ENCODE measurements at regions not wholly inside any gene's neighbourhood (a gene's known extent, or its start where the extent isn't known, plus 50 kb on each side); places are given as distances from the start of the nearest gene placed in this dataset.

DNA sequence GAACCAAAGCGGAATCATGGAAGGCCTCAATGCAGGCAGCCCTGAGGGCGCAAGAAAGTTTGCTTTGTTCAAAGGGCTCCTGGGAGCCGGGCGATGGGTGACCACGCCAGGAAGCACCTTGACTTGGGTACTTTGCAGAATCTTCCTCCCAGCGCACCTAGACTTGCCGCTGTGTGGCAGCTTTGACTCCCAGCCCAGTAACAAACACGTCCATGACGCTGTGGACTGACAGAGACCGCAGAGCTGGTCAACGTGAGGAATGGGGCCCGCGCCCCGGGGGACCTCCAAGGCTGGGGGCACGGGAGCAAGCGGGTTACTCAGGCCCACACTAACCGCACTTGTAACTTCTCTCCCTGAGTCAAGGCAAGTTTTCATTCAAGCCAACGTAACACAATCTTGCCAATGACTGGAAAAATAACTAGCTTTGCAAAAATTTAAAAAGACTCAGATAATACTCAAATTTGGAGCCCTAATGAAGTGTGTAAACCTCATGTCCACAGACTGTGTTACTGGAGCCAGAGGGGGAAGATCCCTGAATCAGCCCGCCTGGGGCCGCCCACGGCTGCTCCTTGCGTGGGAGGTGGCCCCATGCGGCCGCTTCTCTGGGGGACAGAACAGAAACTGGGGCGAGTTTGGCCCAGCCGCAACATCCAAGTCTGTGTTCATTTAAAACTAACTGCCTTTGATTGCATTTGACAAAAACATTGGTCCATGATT is 130.8 kb downstream of the DNAJB6 start:
- no peak for FAIRE-seq
- DNase-seq (ENCODE audit: insufficient read length): no peak
- TF ChIP-seq POLR2AphosphoS5 (IDR thresholded peaks at IDR 0.05; ENCODE audit: low read depth, low read length) (no peak), TAF1 (IDR thresholded peaks at IDR 0.05; ENCODE audit: borderline replicate concordance, low read depth, low read length) (no peak), POLR2A (IDR thresholded peaks at IDR 0.05; ENCODE audit: low read depth, low read length) (no peak)

DNA sequence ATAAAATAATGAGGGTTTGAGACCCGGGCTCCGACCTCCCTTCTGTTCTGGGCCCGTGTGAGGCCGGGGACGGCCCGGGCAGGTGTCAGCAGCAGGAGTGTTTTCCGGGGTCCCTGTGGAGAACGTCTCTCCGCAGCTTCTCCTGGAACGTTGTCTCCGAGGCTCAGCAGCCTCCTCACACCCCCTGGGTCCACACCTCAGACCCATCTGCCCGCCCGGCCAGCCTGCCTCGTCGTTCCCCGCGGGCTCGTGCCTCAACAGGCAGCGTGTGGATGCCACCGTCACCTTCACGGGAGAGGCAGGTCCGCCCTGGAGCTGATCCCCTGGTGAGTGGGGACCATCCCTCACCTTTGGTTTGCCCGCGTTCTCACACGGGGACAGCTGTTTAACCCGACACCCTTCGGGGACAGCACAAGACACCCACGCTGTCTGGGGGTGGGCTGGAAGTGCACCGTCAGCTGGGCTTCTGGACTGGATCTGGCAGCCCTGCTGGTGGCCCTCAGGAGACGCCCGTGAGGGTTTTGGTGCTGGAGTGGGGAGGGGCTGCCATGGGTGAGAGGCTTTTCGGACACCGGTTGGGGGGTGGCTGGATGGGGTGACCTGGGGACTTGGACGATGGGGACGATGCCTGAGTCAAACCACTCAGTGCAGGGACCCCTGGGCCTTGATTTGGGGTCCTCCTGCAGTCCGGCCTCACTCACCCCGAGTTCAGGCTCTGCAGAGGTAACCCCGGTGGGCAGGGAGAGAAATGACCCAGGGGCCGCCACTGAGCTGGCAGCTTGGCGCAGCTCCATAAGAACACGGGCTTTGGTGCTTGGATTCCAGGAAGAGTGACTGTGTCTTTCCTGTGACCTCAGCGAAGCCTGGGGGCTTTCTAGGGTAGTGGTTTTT is 131.7 kb downstream of the DNAJB6 start:
- TF ChIP-seq POLR2AphosphoS5 (IDR thresholded peaks at IDR 0.05; ENCODE audit: low read depth, low read length): no peak
- no peak for TF ChIP-seq POLR2A (IDR thresholded peaks at IDR 0.05; ENCODE audit: low read depth, low read length)
- no peak for TF ChIP-seq TAF1 (IDR thresholded peaks at IDR 0.05; ENCODE audit: borderline replicate concordance, low read depth, low read length)
- FAIRE-seq (no peak), DNase-seq (ENCODE audit: insufficient read length) (no peak)

DNA sequence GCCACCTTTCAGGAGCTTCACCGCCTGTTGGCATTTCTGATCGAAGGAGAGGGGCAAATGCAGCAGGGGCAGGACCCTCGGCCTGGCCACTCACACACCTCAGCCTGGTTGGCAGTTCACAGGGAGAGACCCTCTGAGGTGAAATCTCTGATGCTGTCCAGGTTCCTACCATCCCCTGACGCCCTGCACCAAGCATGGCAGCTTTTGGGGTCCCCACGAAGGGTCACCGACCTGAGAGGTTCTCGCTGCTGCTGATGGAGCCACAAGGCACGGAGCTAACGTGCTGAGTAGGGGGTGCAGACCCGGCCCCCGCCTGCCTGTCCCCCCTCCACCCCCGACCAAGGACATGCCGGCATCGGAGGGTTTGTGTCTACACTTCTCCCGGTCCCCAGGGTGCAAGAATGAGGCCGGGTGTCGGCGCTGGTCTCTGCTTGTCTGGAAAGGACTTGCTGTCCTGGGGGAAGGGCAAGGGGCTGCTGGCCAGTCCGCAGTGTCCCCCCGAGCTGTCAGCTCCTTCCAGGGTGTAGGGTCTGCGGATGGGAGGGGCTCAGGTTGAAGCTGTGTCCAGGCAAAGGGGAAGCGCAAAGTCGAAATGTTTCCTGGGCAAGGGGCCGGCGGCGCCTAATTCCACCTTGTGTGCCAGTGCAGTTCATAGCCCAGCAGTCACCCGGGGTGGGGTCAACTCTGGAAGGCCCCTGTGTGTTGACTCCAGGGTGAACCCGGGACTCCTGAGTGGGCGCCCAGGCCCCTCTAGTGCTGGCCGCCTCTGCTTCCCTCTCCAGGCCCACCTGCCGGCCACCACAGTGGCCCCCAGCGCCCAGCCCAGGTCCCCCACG is 132.6 kb downstream of the DNAJB6 start:
- TF ChIP-seq TAF1 (IDR thresholded peaks at IDR 0.05; ENCODE audit: borderline replicate concordance, low read depth, low read length): no peak
- no peak for TF ChIP-seq POLR2AphosphoS5 (IDR thresholded peaks at IDR 0.05; ENCODE audit: low read depth, low read length)
- TF ChIP-seq POLR2A (IDR thresholded peaks at IDR 0.05; ENCODE audit: low read depth, low read length): no peak
- no peak for FAIRE-seq

DNA sequence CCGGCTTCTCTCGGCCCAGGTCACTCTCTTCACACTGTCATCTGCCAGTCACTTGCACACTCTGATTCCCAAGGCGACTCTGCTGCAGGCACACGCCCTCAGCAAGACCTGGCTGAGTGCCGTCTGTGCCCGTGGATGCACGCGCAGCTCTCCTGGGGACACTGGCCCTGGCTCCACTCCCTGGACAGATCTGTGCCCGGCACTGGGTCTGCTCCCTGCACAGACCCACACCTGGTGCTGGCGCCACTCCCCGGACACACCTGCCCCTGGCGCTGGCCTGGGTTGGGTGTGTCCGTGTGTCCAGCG is 133.2 kb downstream of the DNAJB6 start:
- no peak for FAIRE-seq
- TF ChIP-seq TAF1 (IDR thresholded peaks at IDR 0.05; ENCODE audit: borderline replicate concordance, low read depth, low read length) (no peak), POLR2AphosphoS5 (IDR thresholded peaks at IDR 0.05; ENCODE audit: low read depth, low read length) (no peak), POLR2A (IDR thresholded peaks at IDR 0.05; ENCODE audit: low read depth, low read length) (no peak)
- DNase-seq (ENCODE audit: insufficient read length): no peak

More for the DNA sequence above, 132.6 kb downstream of the DNAJB6 start:
- no peak for DNase-seq (ENCODE audit: insufficient read length)

DNA sequence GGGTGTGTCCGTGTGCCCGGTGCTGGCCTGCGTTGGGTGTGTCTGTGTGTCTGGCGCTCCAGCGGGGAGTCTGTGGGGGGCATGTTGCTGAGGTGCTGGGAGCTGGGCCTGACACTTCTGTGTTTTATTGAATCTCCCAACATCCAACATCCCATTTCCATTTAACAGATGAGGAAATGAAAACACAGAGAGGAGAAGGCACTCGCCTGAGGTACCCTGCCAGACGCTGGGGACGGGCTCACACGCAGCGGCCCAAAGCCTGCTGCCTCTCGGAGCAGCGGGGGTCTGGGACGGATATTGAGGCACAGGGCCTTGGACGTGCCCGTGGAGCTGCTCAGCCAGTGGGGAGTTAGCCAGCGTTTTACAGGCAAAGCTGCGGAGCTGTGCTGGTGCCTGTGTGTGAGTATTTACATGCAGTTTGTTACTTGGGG is 133.9 kb downstream of the DNAJB6 start:
- DNase-seq (ENCODE audit: insufficient read length) (no peak), FAIRE-seq (no peak)
- TF ChIP-seq TAF1 (IDR thresholded peaks at IDR 0.05; ENCODE audit: borderline replicate concordance, low read depth, low read length): no peak
- TF ChIP-seq POLR2AphosphoS5 (IDR thresholded peaks at IDR 0.05; ENCODE audit: low read depth, low read length): no peak
- no peak for TF ChIP-seq POLR2A (IDR thresholded peaks at IDR 0.05; ENCODE audit: low read depth, low read length)

DNA sequence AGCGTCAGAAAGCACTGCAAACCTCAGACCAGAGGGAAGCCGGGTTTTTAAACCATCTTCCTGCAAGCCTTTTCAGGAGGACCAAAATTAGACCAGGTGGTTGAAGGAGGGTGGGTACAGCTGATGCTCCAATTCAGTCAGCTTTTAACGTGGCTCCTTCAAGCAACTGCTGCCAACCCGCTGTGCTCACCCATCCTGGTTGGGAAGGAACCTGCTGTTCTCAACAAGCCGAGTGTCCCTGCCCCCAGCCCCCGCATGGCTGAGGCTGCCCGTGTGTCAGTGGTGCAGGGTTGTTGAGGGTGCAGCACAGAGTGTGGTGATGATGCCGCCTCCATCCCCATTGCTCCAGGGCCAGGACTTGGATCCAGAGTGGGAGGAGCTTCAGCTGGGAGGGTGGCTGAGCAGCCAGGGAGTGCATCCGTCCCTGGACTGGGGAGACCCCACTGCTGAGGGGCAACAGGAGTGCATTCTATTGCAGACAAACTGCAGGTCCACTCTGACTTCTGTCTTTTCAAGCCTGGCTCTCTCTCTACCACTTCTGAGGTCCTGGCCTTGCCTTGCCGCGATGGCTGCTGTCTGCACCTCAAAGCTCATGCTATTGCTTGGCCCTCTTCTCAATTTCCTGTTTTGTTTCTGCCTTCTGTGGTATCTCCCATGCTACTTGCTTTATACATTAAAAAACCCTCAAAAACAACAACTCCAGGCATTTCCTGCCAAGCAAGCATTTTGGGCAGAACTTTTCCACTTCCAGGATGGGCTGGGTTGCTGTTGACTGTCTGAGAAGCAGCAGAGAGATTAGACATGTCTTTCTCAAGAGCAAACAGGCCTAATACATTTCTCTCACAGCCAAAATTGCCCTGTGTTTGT is 134.7 kb downstream of the DNAJB6 start:
- FAIRE-seq (no peak), DNase-seq (ENCODE audit: insufficient read length) (no peak)
- TF ChIP-seq TAF1 (IDR thresholded peaks at IDR 0.05; ENCODE audit: borderline replicate concordance, low read depth, low read length) (no peak), POLR2AphosphoS5 (IDR thresholded peaks at IDR 0.05; ENCODE audit: low read depth, low read length) (no peak), POLR2A (IDR thresholded peaks at IDR 0.05; ENCODE audit: low read depth, low read length) (no peak)

DNA sequence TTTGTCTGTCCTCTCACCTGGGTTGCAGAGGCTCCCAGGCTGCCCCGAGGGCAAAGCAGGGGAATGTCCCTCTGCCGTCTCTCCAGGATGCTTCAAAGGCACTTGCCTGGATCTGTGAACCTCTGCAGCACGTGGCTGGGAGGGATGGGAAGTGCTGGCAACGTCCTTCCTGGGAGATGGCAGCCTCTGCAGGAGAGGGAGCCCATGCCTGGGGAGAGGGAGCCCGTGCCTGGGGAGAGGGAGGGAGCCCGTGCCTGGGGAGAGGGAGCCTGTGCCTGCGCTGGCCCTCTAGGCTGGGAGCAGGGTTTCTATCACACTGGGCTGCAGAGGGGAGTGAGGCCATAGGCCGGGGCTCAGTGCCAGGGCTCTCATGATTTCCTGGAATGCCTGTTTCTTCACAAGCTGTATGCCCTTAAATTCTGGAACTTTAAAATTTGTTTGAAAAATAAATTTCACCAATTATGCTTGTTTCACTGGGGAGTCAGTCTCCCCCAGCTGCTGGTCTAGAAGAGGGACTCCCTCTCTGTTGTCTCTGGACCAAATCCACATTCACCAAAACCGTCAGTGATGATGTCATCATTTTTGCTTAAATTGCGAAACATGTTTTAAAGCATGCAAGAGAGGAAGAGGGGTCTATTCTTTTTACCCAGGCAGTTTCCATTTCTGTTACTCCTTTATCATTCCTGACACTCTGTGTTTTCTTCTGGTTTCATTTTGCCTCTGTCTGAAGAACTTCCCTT is 135.7 kb downstream of the DNAJB6 start:
- TF ChIP-seq POLR2A (IDR thresholded peaks at IDR 0.05; ENCODE audit: low read depth, low read length) (no peak), TAF1 (IDR thresholded peaks at IDR 0.05; ENCODE audit: borderline replicate concordance, low read depth, low read length) (no peak), POLR2AphosphoS5 (IDR thresholded peaks at IDR 0.05; ENCODE audit: low read depth, low read length) (no peak)
- no peak for FAIRE-seq
- DNase-seq (ENCODE audit: insufficient read length): no peak

DNA sequence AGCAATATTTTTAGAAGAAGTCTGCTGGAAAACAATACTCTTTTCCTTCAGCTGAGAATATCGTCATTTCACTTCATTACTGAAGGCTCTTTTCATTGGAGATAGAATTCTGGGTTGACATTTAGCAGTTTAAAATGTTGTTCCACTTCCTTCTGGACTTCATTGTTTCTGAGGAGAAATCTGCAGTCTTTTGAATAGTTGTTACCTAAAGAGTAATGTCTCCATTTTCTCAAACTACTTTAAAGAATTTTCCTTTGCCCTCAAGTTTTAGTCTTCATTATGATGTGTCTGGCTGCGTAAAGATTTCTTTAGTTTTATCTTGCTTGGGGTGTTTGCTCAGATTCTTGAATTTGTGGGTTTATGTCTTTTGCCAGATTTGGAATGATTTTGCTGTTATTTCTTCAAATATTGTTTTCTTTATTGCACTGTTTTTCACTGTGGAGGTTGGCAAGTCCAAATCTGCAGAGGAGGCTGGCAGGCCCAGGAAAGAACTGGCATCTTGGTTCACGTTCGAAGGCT is 136.3 kb downstream of the DNAJB6 start:
- no peak for DNase-seq (ENCODE audit: insufficient read length)
- TF ChIP-seq POLR2A (IDR thresholded peaks at IDR 0.05; ENCODE audit: low read depth, low read length) (no peak), POLR2AphosphoS5 (IDR thresholded peaks at IDR 0.05; ENCODE audit: low read depth, low read length) (no peak), TAF1 (IDR thresholded peaks at IDR 0.05; ENCODE audit: borderline replicate concordance, low read depth, low read length) (no peak)
- FAIRE-seq: no peak

DNA sequence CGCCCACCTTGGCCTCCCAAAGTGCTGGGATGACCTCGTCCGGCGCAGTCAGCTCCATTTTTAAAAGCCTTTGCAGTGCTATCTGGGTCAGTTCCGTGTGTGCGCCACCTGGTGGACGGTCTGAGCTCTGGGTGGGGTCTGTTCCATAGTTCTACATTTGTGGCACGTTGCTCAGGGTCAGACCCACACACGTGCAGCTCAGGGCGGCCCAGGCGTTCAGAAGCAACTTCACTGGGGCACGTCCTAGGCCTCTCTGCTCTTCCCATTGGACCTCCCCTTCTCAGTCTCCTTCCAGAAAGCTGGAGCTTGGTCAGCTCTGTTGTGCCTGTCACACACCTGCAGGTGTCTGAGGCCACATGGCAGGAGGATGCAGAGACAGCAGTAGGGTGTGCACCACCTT is 137.9 kb downstream of the DNAJB6 start:
- DNase-seq (ENCODE audit: insufficient read length) (no peak), FAIRE-seq (no peak)
- TF ChIP-seq POLR2AphosphoS5 (IDR thresholded peaks at IDR 0.05; ENCODE audit: low read depth, low read length): no peak
- TF ChIP-seq POLR2A (IDR thresholded peaks at IDR 0.05; ENCODE audit: low read depth, low read length): no peak
- TF ChIP-seq TAF1 (IDR thresholded peaks at IDR 0.05; ENCODE audit: borderline replicate concordance, low read depth, low read length): no peak

DNA sequence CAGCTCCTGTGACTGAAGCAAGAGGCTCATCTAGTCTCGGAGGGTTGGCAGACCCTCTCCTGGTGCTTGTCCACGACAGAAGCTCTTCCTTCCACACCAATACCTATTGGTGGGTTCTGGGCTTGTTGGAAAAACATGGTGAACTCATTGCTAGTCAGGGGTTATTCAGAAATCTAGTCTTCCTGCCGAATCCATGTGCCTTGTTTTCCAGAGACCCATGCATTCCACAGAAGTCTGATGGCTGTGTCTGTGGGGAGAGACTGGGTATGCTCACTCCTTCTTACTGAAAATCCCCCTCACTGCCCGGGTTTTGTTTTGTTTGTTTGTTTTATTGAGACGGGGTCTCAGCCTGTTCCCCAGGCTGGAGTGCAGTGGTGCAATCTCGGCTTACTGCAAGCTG is 138.3 kb downstream of the DNAJB6 start:
- DNase-seq (ENCODE audit: insufficient read length) (no peak), FAIRE-seq (no peak)
- TF ChIP-seq TAF1 (IDR thresholded peaks at IDR 0.05; ENCODE audit: borderline replicate concordance, low read depth, low read length) (no peak), POLR2AphosphoS5 (IDR thresholded peaks at IDR 0.05; ENCODE audit: low read depth, low read length) (no peak), POLR2A (IDR thresholded peaks at IDR 0.05; ENCODE audit: low read depth, low read length) (no peak)

Data from GM12892 (cell line).